HG03175 (cell line): ENCODE measurements at regions not wholly inside any gene's neighbourhood (a gene's known extent, or its start where the extent isn't known, plus 50 kb on each side); places are given as distances from the start of the nearest gene placed in this dataset.
"Not testable (repeated sequence)": the region's sequence is repeated elsewhere in the genome, so short reads cannot be mapped to it uniquely, and the experiment has no call there.

Experiments
- ATAC-seq: cut with Tn5 transposase; IDR thresholded peaks from one replicate; pipeline ENCODE4 v1.9.1; 2021; ENCODE audit warnings: mild to moderate bottlenecking, moderate library complexity; ENCODE audit not compliant: unreplicated experiment

DNA sequence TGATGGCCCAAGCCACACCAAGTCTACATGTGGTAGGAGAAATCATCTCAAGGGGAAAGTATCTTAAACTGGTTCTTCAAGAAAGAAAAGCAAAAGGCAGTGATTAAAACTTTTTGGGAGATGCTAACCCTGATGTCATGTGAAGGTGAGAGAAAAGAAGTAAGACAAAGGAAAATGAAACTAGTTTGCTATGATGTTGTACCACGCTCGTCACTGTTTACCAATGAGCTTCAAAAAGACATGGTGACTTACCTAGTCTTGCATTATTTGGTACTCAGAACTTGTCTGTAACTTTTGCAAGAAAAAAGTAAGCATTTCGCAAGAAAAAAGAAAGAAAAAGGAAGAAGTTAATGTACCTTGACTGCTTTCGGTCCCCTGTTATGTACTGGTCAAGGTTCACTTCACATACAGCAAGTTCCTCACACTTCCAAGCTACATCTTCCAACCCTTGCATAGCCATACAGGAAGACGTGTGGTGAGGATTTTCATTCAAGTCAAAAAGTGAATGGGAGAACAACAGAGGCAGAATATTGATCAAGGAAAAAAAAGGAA lies 739.3 kb downstream of the NR2F1-AS1 start:
- no peak for ATAC-seq

DNA sequence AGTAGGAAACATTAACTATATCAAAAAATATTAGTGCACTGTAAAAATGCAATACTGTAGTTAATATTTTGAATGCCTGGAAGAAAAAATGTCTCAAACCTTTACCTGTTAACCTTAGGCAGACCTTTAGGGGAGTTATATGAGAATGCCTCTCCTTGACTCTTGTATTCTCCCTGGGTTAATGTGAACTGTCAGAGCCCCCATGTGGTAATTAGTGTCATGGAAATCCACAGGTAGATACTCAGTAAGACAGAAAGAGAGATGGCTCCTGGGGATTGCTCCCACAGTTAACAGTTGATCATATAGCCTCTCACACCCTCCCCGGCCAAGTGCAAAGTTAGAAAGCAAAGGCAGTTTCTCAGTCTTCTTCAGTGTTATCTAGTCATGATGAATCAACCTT lies 742.8 kb downstream of the NR2F1-AS1 start:
- no peak for ATAC-seq

DNA sequence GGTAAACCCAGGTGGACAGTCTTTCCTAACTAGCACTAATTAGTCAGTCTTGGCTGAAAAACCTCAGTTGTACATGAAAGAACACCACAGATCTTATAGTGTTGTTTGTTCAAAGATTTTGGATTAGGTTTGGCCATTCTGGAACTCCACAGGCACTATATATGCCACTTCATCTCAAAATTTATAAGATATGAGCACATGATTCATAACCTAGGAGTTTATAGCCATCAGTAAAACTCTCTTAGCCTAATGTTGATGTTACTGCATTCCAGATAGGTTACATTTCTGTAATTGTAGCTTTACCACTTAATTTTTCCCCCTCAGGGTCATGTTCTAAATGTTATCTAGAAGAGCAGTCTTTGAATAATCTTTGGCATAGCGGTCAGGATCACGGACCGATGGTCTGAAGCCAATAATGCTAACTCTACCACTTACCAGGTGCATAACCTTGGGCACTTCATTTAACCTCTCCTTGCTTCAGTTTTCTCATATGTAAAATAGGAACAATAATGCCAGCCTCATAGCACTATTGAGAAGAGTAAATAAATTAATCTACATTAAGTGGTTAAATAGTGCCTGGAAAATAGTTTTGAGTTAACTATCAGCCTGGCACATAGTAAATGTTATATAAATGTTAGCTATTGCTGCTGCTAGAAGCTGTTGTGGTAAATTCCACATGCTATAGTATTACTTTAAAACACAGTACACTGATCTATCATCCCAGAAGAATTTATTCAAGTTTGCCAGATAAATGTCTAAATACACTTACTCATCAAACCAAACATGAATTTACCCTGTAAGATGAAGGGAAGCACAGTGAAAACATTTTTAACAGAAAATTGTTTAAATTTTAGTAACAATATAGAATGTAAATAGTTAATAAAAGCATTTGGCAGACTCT lies 743.9 kb downstream of the NR2F1-AS1 start:
- no peak for ATAC-seq

DNA sequence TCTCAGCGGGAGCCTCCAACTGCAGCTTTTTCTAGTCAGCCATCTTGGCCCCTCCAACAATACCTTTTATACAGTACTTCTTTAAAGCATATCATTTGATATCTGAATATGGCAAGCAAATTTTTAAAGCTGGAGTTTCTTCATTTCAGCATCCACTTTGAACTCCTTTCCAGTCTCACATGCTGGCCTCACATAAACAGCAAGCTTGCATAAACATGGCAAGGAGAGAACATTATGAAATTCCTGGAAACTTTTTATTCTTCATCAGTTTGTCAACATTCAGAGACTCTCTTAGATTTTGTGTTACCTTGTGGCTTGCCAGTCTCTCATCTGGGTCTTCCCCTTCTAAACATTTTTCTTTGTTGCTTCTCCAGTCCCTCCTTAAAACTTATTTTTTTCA lies 745.3 kb downstream of the NR2F1-AS1 start:
- ATAC-seq: no peak

DNA sequence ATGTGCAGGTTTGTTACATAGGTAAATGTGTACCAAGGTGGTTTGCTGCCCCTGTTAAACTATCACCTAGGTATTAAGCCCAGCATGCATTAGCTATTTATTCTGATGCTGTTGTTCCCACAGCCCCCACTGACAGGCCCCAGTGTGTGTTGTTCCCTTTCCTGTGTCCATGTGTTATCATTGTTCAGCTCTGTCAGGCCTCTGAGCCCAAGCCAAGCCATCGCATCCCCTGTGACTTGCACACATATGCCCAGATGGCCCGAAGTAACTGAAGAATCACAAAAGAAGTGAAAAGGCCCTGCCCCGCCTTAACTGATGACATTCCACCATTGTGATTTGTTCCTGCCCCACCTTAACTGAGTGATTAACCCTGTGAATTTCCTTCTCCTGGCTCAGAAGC lies 757.5 kb downstream of the NR2F1-AS1 start:
- ATAC-seq: not testable (repeated sequence)

DNA sequence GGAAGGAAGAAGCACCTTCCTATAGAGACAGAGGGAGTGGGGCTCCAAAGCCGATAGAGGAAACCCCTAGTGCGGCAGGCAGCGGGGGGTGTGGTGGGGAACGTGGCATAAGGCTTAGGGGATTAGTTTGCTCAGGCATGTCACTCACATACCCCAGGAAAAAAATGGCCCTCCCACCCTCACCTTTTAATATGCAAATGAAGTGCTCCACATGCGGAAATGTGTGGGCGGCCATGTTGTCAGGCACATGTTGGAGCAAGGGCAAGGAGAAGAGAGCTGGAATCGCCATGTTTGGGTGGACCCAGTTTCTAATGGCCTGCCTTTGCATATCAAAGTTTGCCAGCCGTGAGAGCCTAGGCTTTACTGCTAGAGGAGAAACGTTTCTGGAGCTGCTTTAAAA lies 758.8 kb downstream of the NR2F1-AS1 start:
- ATAC-seq: no peak

DNA sequence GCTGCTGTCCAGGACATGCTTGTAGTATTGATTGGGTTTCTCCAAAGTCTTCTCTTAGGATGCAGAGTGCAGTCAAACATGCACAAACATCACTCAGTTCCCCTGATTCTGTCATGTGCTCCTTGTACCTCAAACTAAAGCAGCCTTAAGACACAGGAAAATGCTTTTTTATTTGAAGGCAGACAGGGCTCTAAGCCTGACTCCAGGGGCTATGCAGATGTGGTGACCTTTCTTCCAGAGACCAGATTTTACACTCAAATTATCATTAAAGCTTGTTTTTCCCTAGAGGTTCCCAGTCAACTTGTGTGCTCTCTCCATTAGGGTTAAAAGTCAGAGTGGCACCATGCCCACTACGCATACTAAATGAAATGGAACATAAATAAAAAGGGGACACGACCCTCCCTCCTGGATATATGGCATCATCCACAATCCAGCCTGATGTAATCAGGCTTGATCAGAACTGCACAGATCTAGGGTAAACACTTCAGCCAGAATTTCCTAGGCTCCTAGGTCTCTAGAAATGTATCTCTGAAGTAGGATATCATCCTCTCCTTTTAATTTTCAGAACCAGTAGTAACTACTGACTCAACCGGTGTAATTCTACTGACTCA lies 771.1 kb downstream of the NR2F1-AS1 start:
- ATAC-seq: no peak

DNA sequence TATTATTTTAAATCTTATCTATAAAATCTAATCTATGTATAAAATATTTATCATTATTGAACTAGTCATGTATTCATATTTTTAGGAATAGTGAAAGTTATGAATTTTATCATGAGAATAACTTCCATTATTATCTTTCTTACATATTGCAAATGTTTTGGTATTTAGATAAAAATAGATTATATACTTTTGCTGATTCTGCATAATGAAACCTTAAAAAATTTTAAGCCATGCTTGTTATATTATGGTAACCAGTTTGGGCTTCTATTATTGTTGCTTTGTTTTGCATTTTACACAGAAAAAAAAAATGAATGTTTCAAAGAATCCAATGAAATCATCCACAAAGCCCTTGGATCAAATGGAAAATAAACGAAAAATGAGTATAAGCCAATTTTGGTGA lies 772.5 kb downstream of the NR2F1-AS1 start:
- no peak for ATAC-seq

DNA sequence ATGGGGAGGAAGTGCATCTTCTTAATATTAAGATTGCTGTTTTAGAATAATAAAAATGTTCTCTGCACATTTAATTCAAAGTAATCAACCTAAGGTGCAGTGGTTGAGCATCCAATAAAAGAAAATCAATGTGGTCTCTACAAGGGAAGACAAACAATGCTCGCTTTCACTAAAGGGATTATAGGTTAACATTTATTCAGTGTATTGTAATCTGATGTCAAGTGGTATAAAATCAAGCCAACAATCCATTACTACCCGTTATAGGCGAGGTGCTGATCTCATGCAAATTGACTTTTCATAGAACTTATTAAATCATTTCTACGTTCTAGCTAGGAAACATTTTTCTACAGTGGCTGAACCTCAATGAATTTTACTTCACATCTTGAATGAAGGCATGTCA lies 773.9 kb downstream of the NR2F1-AS1 start:
- no peak for ATAC-seq

DNA sequence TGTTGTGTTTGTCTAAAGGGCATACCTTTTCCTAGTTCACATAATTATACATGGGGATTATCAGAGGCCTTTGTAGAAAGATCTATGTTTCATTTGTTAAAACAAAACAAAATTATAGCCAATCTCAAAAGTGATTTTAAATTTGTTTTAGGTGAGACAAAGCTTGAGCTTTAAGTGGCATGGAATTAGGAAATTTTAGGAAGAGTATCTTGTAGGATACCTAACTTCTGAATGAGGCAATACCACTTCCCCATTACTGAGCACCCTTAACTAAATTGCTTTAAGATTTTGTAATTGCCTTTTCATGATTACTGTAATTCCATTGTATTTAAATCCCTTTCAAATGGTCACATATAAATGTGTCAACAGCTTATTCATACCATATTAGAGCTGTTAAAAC lies 775.6 kb downstream of the NR2F1-AS1 start:
- ATAC-seq: no peak

DNA sequence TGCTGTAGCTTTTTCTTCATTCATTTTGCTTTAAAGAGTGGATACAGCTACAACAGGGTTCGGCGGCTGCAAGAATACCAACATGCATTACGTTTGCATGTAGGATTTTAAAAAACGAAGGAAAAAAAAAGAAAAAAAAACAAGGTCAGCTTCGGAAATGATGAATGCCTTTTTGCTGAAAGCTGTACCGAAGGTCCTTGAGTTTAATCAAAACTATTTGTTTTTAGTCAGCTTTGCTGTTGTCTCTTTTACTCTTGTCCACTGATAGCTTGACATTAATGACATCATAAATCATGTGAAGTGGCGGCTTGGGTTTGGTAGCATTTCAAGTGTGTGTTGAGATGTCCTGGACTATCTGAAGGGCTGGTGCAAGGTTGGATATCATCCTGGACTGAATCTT lies 779.1 kb downstream of the NR2F1-AS1 start:
- ATAC-seq: no peak

DNA sequence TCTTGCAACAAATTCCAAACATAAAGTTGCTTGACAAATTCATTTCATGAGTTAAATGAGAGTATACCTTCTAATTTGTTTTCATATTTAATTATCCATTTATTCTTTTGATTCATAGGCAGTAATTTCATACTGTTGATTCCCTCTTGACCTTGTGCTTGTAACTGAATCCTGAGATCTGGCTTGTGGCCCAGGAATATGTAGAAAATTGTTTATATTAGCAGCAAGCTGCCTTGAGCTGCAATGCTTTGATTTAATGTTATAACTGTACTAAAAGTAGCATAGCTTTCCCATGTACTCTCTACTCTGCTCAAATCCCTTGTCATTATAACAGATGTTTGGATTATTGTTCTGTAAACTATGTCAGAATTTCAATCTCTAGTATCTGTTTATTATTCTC lies 780.7 kb downstream of the NR2F1-AS1 start:
- ATAC-seq: no peak

DNA sequence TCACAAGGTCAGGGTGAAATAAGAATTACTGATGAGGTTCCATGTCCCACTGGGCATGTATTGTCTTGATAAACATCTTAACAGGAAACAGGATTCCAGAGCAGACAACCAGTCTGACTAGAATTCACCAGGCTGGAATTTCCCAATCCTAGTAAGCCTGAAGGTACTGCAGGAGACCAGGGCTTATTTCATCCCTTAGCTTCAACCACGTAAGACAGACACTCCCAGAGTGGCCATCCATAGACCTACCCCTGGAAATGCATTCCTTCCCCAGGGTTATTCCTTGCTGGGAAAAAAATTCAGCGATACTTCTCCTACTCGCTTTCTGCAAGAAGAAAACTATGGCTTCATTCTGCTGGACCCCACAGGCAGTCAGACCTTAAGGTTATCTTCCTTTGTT lies 785.4 kb downstream of the NR2F1-AS1 start:
- no peak for ATAC-seq

DNA sequence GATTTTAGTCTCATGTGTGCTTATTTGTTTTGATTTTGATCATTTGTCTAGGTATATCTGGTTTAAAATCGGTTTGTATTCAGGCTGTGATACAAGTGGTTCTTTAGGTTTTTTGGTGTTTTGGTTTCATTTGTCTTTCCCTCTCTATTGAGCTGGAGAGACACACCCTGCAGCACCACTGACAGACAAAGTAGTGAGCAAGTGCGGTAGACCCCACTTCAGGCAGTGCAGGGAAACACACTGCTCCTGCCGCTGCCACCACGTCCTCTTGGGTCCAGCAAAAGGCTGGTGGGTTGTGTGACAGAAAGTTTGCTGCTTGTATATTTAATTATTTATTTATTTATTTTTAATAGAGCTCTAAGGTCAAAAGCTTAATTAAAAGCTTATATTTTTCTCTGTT lies 801.0 kb downstream of the NR2F1-AS1 start:
- no peak for ATAC-seq

DNA sequence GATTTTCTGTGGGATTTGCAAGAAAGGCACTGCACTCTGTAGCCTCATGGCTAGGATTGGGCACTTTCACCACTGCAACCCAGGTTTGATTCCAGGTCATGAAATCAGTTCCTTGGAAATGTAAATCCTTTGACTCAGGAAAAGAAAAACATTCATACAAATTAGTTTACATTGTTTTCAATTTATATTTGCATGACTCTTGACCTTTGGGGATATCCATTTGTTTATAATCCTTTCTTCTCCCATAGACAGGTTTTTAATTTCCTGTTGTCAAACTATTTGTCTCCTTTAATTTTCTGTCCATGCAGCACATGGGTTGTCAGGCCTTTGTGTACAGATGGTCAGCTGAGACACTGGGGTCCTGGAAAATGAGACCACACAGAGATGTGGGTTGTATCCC lies 801.5 kb downstream of the NR2F1-AS1 start:
- ATAC-seq: no peak

DNA sequence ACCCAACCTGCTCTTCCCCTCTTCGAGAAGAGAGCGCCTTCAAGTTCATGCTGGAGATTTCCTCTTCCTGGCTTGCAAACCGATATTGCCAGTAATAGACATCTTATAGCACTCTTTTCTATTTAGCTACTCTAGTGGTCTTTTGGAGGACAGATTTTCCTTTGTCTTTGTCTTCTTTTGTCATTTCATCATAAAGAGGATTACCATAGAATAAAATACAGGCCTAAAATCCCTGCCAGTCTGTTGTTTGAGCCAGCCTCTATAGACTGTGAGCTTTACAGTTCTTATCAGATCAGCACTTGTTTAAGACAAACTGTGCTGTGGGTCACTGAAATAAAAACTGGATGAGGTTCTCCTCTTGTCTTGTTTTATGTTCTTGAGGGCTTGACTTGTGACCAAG lies 802.8 kb downstream of the NR2F1-AS1 start:
- no peak for ATAC-seq

DNA sequence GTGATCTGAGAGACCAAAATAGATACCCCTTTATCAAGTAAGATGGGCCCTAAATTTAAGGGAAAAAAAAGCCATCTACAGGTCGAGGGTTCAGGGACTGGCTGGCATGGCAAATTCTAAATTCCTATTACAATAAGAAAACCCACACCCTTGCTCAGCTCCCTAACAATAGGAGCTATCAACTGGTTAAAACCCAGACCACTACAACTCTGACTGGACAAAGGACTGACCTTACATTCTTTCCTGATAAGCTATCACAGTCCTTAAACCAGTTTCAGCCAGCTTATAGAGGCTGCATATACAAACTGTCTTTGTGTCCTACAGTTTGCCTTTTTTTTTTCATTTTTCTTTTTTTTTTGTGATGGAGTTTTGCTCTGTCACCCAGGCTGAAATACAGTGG lies 803.6 kb downstream of the NR2F1-AS1 start:
- ATAC-seq: no peak

DNA sequence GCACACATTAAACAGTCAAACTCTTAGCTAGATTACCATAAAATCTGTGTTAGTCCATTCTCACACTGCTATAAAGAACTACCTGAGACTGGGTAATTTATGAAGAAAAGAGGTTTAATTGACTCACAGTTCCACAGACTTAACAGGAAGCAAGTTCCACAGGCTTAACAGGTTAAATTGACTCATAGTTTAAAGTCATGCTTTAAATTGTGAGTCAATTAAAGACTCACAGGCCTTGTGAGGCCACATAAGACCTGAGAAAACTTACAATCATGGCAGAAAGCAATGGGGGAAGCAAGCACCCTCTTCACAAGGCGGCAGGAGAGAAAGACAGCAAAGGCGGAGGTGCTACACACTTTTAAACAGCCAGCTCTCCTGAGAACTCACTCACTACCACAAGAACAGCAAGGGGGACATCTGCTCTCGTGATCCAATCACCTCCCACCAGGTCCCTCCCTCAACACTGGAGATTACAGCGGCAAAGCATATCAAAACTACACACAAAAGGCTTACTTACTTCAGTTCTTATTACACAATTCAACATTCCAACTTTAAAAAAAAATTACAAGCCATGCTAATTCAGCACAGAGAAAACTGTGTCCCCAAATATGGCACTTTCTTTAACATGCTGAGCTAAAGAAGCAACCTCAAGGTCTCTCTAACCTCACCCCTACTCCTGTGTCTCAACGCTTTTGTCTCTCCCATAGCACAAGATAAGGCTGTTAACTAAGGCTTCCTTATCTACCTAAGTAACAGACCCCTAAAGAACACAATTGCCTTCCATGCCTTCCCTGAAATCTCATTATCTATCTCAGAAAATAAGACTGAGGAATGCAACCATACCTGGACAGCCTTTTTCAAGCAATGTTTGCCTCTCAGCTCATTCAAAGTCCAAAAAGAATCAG lies 805.1 kb downstream of the NR2F1-AS1 start:
- ATAC-seq: no peak

DNA sequence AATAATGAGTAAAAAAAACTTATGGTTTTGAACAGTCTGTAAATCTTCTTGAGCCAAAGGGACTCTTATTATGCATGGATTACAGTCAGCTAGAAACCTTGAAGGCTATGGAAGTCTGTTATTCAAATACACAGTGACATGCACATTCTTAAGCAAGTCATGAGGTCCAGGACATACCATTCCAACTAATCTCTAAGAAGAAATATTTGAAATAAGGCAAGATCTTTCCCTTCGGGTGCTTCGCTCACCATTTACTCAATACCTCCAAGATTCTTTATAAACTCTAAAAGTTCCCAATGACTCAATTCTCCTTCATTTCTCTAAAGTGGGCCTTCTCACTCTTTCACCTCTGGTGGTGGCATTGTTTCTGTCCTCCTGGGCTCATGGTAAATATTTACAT lies 811.0 kb downstream of the NR2F1-AS1 start:
- ATAC-seq: no peak

DNA sequence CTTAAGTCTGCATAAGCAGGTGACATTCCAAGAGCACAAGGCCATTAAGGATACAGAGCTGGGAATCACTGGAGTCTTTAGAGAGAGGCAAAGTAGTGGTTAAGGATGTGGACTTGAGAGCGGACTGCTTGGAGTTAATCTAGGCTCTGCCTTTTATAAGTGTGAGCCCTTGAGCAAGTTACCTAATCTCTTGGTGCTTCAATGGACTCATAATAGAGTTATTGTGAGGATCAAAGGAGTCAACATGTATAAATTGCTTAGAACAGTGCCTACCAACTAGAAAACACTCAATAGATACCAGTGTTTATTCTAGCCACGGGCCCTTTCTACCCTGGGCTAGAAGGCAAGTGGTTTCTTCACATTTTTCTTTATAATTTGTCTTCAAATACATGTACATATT lies 819.4 kb downstream of the NR2F1-AS1 start:
- no peak for ATAC-seq

DNA sequence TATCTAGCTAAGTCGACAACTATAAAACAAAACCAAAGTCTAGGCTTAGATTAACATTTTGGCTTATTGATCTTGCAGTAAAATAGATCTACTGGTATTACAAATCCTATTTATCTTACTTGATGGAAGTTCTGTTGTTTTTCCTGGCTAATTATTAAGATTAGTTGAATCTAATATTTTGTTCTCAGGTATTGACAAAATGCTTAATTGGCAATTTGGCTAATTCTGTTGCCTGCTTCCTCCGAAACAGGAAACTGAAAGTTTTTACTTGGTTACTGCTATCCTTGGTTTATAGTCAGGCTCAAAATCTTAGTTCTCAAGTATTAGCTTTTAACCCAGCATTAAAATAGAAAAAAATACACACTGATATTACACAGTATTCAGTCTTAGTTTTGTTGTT lies 820.5 kb downstream of the NR2F1-AS1 start:
- ATAC-seq: no peak
